HG03571 (cell line): ENCODE measurements at regions not wholly inside any gene's neighbourhood (a gene's known extent, or its start where the extent isn't known, plus 50 kb on each side); places are given as distances from the start of the nearest gene placed in this dataset.
"Not testable (repeated sequence)": the region's sequence is repeated elsewhere in the genome, so short reads cannot be mapped to it uniquely, and the experiment has no call there.

Experiments
- ATAC-seq: cut with Tn5 transposase; IDR thresholded peaks from one replicate; pipeline ENCODE4 v1.9.1; 2021; ENCODE audit not compliant: unreplicated experiment

DNA sequence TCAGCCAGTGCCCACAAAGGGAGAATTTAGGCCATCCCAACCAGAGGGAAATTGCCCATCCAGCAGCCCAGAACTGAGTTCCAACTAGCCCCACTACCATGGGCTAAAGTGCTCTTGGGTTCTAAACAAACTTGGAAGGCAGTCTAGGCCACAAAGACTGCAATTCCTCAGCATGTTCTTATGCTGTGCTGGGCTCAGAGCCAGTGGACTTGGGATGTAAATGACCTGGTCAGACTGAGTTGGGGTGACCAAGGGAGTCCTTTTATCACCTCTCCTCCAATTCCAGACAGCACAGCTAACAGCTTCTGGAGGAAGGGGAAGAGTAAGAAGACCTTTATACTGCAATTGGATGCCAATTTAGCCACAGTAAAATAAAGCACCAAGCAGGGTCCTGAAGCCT is 607.2 kb upstream of the KCND2 start:
- ATAC-seq = no peak

DNA sequence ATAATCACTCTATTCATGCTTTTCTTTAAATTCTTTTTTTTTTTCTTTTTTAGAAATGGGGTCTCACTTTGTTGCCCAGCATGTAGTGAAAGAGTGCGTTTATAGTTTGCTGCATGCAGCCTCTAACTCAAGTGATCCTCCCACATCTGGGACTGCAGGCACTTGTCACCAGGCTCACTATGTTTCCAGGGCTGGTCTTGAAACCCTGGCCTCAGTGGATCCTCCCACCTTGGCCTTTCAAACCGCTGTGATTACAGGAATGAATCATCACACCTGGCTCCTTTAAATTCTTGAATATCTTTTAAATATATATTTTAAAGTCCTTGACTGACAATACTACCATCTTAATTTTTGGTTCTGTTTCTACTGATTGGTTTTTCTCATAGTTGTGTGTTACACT is 591.6 kb upstream of the KCND2 start:
- ATAC-seq = no peak

DNA sequence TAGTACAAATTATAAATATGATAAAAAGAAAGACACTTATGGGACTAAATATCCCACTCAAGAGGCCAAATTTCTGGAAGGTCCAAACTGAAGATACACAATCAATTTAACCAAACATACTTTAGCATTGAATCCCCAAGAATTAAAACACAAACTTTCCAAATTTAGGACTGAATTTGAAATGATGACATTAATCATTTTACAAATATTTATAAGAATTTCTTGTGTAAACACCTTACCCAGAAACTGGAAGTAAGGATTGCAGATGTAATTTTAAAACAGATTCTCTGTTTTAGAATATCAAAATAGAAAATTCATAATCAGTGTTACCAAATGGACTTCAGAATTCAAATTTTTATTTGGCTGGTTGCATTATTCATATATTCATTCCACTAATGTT is 588.2 kb upstream of the KCND2 start:
- ATAC-seq = no peak

DNA sequence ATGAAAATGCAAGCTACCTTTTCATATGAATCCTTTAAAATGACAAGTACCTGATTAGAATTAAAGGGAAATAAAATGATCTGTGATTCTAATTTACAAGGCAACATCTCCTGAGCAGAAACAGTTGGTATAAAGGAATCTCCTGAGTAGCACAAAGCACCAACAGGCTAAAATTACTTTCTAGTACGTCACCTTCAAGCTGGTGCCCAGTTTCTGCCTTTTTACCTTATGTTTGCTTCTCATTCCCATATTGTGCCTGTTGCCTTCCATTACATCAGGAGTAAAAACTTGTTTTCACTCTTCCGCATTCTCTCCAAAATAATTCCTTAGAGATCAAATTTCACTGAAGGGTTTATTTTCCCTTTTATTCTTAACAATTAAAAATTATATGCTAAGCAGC is 587.1 kb upstream of the KCND2 start:
- ATAC-seq = no peak

DNA sequence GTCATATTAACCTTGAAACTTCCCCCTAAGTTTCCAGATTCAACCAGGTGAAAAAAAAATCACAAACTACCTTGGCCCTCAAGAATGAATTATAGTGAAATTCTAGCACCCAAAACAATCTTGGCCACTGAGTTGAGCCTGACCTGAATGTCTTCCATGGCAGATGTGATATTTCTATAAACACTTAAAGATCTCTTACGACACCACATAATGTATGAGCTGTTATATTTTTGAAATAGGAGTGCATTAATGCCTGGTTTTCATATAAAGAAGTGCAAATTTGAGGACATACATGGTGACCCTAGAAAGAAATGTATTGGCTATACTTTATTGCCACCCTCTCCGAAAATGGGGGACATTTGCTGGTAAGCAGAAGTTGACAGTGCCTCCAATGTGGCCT is 584.1 kb upstream of the KCND2 start:
- no peak for ATAC-seq

DNA sequence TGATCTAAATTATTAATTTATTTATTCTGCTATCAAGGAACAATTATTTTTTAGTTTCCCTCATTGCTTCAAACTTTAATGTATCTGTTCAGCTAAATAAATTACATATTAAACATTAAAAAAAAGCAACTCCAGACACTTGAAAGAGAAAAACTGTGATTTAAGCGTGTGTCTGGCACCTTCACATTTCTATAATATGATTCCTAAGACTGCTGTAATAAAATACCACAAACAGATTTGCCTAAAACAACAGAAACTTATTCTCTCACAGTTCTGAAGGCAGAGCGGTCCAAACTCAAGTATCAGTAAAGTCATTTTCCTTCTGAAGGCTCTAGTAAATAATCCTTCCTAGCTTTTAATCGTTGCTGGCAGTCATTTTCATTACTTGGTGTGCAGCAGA is 580.4 kb upstream of the KCND2 start:
- no peak for ATAC-seq

DNA sequence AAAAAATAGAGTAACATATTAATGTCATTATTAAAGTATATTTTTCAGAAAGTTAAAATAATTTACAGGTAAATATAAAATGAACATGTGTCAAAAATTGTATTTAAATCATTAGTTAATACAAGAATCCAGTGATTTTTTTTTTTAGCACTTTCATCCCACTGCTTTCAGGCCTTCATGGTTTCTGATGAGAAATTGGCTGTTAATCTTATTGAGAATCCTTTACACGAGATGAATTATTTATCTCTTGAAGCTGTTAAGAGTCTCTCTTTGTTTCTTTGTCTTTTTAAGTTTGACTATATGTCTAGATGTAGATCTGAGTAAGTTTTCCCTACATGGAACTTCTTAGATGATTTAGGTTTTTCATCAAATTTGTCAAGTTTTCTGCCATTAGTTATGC is 578.5 kb upstream of the KCND2 start:
- no peak for ATAC-seq

DNA sequence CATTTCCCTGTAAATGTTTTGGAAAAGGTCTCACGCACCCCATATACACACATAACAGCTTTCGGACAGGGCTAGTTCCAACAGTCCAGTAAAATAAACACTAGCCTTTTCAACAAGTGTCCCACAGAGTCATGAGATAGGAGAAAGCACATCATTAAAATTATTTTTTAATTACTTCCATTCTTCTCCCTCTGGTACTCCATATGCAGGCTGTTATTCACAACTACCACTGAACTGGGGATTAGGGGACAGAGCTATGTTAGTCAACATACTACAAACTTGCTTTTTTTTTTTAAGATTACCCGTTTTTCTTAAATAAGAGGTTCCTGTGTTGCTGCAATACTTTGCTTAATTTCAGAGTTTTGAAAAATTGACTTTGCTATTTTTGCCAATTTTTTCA is 576.6 kb upstream of the KCND2 start:
- ATAC-seq = no peak

DNA sequence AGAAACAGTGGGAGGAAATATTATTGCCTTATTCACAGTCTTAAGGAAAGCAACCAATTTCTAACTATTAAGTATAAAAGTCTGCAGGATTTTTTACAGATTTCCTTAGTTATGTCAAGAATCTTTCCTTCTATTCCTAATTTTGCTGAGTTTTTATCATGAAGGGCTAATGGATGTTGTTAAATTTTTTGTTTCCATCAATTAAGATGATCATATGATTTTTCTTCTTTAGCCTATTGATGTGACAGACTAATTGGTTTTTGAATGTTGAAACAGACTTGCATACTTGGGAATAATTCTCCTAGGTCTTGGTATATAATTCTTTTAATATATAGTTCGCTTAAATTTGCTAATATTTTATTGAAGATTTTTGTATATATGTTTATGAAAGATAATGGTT is 569.1 kb upstream of the KCND2 start:
- no peak for ATAC-seq

DNA sequence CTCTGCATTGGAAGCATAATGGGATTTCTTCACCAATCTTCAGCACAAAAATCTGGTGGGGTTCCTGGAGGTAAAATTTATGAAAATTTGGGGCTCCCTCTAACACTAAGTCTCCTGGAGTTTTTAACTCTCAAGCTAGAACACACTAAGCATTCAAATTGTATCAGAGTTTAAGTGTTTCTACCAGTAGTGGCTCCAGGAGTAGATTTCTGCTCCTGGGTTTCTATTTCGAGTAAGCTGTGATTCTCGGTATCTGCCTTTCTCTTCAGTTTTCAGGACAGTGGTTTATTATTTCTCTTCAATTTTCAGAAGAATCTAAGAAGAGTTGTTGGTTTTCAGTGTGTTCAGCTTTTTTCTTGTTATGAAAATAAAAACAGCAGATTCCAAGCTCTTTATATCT is 566.4 kb upstream of the KCND2 start:
- no peak for ATAC-seq

DNA sequence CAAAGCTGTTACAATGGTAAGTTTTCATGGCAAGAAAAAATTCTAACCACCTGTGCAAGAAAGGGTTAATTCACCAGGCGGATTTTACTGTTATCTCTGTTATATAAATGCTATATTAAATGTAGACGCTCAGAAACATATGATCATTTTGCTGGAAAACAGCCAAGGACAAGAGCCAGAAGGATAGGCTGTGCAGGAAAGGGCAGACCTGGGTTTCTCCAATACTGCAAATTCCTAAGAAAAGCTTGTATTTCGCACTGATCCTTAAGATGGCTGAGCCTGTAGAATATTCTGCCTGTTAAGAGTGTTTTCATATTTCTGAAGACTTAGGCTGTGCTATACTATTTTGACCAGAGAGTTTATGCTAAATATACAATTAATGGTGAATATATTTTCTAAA is 564.1 kb upstream of the KCND2 start:
- no peak for ATAC-seq

DNA sequence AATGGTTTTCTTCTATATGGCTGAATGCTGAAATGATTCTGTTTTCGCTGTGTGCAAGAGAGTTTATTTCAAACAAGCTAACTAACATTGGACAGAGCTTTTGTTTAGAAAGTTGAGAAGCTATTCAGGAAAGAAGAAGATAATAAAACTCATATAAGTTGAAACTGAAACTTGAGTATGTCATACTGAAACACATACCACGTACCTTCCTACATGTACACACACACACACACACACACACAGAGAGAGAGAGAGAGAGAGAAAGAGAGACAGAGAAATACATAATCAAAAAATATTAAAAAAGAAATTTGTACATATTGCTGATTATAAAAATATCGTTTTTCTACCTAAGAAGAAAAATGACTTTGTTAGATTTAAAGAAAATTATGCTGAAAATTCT is 561.9 kb upstream of the KCND2 start:
- no peak for ATAC-seq

DNA sequence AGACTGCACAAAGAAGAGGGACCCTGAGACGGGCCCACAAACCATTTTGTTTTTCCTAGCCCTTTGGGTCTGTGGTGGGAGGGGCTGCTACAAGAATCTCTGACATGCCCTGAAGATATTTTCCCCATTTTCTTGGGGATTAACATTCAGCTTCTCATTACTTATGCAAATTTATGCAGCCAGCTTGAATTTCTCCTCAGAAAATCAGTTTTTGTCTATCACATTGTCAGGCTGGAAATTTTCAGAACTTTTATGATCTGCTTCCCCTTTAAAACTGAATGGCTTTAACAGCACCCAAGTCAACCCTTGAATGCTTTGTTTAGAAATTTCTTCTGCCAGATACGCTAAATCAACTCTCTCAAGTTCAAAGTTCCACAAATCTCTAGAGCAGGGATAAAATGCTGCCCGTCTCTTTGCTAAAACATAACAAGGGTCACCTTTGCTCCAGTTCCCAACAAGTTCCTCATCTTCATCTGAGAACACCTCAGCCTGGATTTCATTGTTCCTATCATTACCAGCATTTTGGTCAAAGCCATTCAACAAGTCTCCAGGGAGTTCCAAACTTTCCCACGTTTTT is 560.0 kb upstream of the KCND2 start:
- no peak for ATAC-seq

DNA sequence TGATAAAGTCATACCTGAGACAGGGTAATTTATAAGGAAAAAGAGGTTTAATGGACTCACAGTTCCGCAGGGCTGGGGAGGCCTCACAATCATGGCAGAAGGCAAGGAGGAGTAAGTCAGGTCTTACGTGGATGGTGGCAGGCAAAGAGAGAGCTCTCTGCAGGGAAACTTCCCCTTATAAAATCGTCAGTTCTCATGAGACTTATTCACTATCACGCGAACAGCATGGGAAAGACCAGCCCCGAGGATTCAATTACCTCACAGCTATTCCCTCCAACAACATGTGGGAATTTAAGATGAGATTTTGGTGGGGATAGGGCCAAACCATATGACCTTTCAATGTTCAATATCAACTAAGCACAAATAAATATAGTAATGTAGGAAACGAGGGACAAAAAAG is 559.4 kb upstream of the KCND2 start:
- no peak for ATAC-seq

DNA sequence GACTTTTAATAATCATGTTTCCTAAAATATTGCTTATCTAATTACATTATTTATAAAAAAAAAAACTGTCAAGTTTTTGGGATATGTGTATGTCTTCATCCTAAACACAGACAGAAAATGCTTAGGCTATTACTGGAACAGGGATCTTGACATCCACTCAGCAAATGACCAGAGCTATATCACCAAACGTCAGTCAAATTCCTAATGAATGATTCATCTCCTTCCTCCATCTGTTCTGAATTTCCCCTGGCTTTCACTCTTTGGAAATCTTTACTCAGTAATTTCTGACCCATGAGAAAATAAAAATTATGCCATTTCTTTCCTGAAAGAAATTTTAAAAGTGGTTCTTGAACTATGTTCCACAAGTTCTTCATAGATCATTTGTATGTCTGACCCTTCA is 552.4 kb upstream of the KCND2 start:
- no peak for ATAC-seq

DNA sequence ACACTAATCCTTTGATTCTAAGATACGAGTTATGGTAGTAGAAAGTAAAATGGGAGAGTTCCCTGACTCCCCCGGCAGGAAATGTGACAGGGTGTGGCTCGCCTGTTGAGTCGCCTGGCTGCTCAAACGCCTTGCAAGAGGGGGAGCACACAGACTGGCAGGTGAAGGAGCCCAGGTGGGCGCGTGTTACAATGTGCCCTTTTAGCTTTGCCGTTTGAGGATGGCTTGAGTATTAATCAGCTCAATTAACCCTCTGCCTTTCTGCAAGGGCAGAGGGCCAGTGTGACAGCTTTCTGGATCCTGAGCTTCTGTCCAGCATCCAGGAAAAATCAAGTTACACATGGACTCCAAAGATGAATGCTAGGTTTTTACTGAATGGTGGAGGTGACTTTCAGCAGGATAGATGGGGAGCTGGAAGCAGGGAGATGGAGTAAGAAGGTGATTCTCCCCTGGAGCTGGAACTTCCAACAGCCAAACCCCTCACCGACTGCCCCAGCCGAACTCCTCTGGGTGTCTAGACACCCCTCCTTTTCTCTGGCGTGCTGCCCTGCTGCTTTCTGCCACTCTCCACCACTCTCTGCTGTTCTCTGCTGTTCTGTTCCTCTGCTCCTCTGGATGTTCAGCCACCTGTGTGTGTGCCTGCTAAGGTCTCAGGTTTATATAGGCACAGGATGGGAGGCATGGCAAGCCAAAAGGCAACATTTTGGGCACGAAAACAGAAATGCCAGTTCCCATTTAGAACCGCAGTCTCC is 548.8 kb upstream of the KCND2 start:
- ATAC-seq = no peak

DNA sequence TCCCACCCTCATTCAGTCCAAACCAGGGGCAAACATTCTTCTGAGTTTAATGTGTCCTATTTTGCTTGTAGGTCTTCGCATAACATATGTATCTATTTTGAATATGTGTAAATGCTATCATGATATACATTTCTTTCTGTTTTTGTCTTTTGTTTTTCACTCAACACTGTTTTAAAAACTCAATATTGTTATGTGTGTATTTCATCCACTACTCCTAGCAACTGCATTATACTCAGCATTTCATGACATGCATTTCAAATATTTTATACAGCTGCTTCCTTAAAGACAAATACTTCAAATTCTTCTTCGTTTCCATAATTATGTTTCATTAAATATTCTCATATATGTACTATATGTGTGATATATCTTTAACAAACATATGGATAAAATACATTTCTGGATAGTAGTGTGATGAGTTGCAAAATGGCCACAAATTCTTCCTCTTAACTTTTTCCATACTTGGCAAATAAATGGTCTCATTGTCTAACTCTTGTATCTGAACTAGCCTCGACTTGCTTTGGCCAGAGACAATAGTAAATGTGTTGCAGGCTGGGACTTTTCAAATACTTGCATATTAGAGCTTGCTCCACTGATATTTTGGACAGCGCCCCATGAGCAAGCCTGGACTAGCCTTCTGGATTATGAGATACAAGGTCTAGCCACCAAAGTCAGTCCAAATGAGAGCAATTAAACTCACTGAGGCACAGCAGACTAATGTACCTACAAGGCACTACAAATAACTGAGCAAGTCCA is 539.7 kb upstream of the KCND2 start:
- ATAC-seq = no peak

DNA sequence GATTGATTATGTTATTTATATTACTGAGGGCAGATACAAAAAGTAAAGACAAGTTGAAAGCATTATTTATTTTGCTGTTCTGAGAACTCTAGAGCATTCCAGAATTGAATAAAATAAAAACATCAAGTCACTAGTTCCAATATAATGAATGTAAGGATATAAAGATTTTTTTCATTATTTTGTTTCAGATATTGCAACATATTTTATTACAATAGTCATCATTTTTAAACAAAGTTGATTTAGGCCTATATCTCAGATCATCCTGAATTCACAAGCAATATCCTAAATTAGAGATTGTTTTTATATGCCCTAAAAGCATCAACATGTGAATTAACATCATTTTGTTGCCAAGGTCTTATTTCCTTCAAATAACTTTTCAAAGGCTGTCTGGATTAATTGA is 535.6 kb upstream of the KCND2 start:
- no peak for ATAC-seq

DNA sequence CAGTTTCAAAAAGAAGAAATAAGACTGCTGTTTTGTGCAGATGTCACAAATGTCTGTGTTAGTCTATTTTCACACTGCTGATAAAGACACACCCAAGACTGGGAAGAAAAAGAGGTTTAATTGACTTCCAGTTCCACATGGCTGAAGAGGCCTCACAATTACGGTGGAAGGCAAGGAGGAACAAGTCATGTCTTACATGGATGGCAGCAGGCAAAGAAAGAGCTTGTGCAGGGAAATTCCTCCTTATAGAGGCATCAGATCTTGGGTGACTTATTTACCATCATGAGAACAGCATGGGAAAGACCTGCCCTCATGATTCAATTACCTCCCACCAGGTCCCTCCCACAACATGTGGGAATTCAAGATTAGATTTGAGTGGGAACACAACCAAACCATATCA is 527.7 kb upstream of the KCND2 start:
- ATAC-seq = not testable (repeated sequence)

DNA sequence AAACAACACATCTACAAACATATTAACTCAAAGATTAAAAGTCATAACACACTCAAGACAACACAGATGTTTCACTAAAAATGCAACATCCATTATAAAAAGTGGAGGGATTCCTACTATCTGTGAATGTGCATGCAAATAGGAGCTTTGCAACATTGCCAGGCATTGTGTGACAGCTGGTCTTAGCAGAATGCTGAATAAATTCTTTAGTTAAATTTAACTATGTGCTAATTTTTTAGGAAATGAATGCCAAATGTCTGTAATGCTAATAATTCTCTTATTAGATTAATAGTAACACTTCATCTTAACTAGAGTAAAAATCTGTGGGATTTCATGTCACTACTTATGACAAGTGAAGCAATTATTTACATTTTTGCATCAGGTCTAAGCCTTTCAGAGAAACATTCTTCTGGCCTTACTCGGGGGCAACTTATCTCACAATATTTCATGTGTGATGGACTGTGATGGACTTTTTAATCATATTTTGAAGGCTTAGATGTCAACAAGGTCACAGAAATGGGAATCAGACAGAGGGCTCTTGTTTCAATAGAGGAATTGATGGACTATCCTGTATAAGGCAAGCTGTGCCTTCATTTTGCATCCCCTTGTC is 524.6 kb upstream of the KCND2 start:
- ATAC-seq = no peak

DNA sequence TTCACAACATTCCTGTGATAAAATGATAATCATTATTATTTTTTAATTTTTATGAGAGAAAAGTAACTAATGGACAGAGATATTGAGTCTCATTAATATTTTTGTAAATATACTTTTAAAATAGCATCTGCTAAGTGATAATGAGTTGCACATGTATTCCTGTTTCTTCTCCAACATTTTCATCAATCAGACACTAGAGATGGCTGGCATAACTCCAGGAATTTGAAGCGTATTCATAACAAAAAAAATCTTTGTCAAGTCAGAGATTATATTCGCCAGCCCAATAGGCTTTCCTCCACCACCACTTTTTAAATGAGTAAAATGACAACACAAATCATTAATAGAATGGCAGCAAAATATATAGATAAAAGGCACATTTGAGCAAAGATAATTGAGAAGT is 524.0 kb upstream of the KCND2 start:
- ATAC-seq = no peak

DNA sequence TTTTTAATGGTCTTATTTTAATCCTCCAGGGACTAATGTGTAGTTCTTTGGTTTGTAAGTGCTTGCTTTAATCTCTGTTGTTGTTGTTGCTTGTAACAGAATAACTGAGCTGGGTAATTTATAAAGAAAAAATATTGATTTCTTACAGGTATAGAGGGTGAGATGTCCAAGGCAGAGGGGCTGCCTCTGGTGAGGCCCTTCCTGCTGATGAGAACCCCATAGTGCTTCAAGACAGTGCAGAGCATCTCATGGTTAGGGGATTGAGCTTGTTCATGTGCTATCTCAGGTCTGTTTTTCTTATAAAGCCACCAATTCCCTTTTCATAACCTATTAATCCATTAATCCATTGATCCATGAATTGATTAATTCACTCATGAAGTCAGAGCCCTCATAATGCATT is 516.3 kb upstream of the KCND2 start:
- no peak for ATAC-seq
